ENCODE measurements at regions not wholly inside any gene's neighbourhood (a gene's known extent, or its start where the extent isn't known, plus 50 kb on each side); places are given as distances from the start of the nearest gene placed in this dataset.

DNA sequence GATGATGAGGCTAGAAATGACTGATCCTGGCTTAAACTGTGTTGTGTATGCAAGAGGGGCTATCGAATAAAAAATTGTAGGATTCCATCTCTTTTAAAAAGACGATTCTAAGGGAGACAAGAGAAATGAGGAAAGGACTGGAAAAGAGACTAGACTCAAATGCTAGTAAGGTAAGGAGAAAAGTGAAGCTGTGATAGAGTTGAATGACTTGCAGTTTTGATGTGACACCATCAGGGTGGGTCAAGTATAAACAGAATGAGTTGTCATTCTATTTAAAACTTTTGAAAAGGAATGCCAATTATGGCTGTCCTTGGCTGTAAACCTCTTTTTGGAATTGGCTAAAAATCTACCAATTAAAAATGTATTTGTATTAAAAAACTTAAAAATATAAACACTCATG, 184.5 kb upstream of the PHF14 start:
- TF ChIP-seq, protein P1, sequence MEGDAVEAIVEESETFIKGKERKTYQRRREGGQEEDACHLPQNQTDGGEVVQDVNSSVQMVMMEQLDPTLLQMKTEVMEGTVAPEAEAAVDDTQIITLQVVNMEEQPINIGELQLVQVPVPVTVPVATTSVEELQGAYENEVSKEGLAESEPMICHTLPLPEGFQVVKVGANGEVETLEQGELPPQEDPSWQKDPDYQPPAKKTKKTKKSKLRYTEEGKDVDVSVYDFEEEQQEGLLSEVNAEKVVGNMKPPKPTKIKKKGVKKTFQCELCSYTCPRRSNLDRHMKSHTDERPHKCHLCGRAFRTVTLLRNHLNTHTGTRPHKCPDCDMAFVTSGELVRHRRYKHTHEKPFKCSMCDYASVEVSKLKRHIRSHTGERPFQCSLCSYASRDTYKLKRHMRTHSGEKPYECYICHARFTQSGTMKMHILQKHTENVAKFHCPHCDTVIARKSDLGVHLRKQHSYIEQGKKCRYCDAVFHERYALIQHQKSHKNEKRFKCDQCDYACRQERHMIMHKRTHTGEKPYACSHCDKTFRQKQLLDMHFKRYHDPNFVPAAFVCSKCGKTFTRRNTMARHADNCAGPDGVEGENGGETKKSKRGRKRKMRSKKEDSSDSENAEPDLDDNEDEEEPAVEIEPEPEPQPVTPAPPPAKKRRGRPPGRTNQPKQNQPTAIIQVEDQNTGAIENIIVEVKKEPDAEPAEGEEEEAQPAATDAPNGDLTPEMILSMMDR (IDR thresholded peaks at IDR 0.05), result no peak
- no peak for TF ChIP-seq ZFX (IDR thresholded peaks at IDR 0.05; ENCODE audit: borderline replicate concordance)
